ENCODE measurements at regions not wholly inside any gene's neighbourhood (a gene's known extent, or its start where the extent isn't known, plus 50 kb on each side); places are given as distances from the start of the nearest gene placed in this dataset.

- H3K27ac ChIP-seq = no peak overlapping the region
- no peak for DNase-seq
- TF ChIP-seq POLR2A (IDR thresholded peaks at IDR 0.05) = no peak
- TF ChIP-seq CTCF (IDR thresholded peaks at IDR 0.05 in 4 of 5, conservative IDR thresholded peaks at IDR 0.05 in 1 of 5) = no peak
- ATAC-seq = no peak
- intact Hi-C loops (cut with DNase I; ENCODE audit: low total_unique reads) = no loop called here
- H3K27me3 ChIP-seq = no peaks in the 10 kb centered on the region
- no peaks in the 10 kb centered on the region for H3K9me3 ChIP-seq
- in situ Hi-C loops (cut with MboI; ENCODE audit: low sequenced_read_pairs in 4 of 4) = loop anchor here in 3 of 4 donors (10.0 kb wide), 3 partner anchors 94 to 194 kb away; partner anchors contain the start of genes MPHOSPH9 (in 1 of the 3) and MTRFR (in 1 of the 3)
- H3K36me3 ChIP-seq = no peaks in the 10 kb centered on the region
- H3K4me3 ChIP-seq = no peak overlapping the region
- peaks cover 11 to 15% of the 10 kb centered on the region in 2 donors for H3K4me1 ChIP-seq
These were observed 60.6 kb downstream of the ARL6IP4 start for GRCh38 chr12:123041042-123041531.

- no peaks in the 10 kb centered on the region for H3K27me3 ChIP-seq
- TF ChIP-seq POLR2A (IDR thresholded peaks at IDR 0.05) (no peak), CTCF (IDR thresholded peaks at IDR 0.05 in 4 of 5, conservative IDR thresholded peaks at IDR 0.05 in 1 of 5) (no peak)
- in situ Hi-C loops (cut with MboI; ENCODE audit: low sequenced_read_pairs in 4 of 4) (loop anchor here in 3 of 4 donors (10.0 kb wide), 3 partner anchors 95 to 195 kb away; partner anchors contain the start of genes MPHOSPH9 (in 1 of the 3) and MTRFR (in 1 of the 3)), intact Hi-C loops (cut with DNase I; ENCODE audit: low total_unique reads) (no loop called here)
- H3K27ac ChIP-seq = no peak overlapping the region
- H3K4me1 ChIP-seq = peaks cover 11 to 15% of the 10 kb centered on the region in 2 donors
- no peak for ATAC-seq
- H3K36me3 ChIP-seq = no peaks in the 10 kb centered on the region
- H3K4me3 ChIP-seq = no peak overlapping the region
- DNase-seq = no peak
- H3K9me3 ChIP-seq = no peaks in the 10 kb centered on the region
These were observed 59.6 kb downstream of the ARL6IP4 start for GRCh38 chr12:123040106-123040505.

DNA sequence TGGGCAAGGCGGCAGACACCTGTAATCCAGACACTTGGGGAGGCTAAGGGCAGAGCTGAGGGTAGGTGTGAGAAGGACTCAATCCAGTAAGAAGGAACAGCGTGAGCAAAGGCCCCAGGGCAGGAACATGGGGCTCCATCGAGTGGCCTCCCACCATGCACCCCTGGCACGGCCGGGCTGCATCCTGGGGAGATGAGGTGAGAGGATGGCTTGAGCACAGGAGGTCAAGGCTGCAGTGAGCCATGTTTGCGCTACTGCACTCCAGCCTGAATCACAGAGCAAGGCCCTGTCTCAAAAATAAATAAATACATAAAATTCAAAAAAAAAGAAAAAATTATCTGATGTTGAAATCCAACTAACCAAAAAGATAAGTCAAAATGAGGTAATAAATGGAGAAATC is 58.5 kb downstream of the ARL6IP4 start:
- in situ Hi-C loops (cut with MboI; ENCODE audit: low sequenced_read_pairs in 4 of 4) = loop anchor here in 1 of 4 donors (5.0 kb wide), 1 partner anchor 118 kb away; no protein-coding TSS in a partner anchor
- intact Hi-C loops (cut with DNase I; ENCODE audit: low total_unique reads) = no loop called here
- no peaks in the 10 kb centered on the region for H3K27me3 ChIP-seq

DNA sequence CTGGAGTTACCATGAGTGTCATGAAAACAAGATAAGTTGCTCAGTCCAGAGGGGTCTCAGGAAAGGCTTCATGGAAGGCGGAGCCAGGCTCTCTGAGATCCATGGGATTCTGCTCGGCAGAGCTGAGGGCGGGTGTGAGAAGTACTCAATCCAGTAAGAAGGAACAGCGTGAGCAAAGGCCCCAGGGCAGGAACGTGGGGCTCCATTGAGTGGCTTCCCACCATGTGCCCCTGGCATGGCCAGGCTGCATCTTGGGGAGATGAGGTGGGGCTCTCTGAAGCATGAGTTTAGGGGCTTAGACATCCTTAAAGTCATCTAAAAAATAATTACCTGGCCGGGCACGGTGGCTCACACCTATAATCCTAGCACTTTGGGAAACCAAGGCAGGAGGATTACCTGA is 58.0 kb downstream of the ARL6IP4 start:
- H3K36me3 ChIP-seq = peaks cover 0 to 3% of the 10 kb centered on the region in 2 donors
- no peak for ATAC-seq
- no peaks in the 10 kb centered on the region for H3K9me3 ChIP-seq
- H3K4me1 ChIP-seq = peaks cover 6 to 11% of the 10 kb centered on the region in 2 donors
- DNase-seq = no peak
- H3K27ac ChIP-seq = no peak overlapping the region
- H3K27me3 ChIP-seq = no peaks in the 10 kb centered on the region
- TF ChIP-seq POLR2A (IDR thresholded peaks at IDR 0.05) (no peak), CTCF (IDR thresholded peaks at IDR 0.05 in 4 of 5, conservative IDR thresholded peaks at IDR 0.05 in 1 of 5) (no peak)
- no peak overlapping the region for H3K4me3 ChIP-seq
- intact Hi-C loops (cut with DNase I; ENCODE audit: low total_unique reads) (no loop called here), in situ Hi-C loops (cut with MboI; ENCODE audit: low sequenced_read_pairs in 4 of 4) (loop anchor here in 1 of 4 donors (5.0 kb wide), 1 partner anchor 119 kb away; no protein-coding TSS in a partner anchor)

More for the DNA sequence above, 58.5 kb downstream of the ARL6IP4 start:
- ATAC-seq (no peak), DNase-seq (no peak)
- H3K4me3 ChIP-seq = no peak overlapping the region
- TF ChIP-seq POLR2A (IDR thresholded peaks at IDR 0.05) = no peak
- TF ChIP-seq CTCF (IDR thresholded peaks at IDR 0.05 in 4 of 5, conservative IDR thresholded peaks at IDR 0.05 in 1 of 5) = no peak
- no peaks in the 10 kb centered on the region for H3K9me3 ChIP-seq
- H3K36me3 ChIP-seq = no peaks in the 10 kb centered on the region
- H3K27ac ChIP-seq = no peak overlapping the region
- H3K4me1 ChIP-seq = peaks cover 11 to 15% of the 10 kb centered on the region in 2 donors
